ENCODE measurements at regions not wholly inside any gene's neighbourhood (a gene's known extent, or its start where the extent isn't known, plus 50 kb on each side); places are given as distances from the start of the nearest gene placed in this dataset.

GRCh38 chr2:12641441-12641840 is 75.3 kb upstream of the TRIB2 start:
- Histone ChIP-seq H3K4me1 (ENCODE audit: control insufficient read depth in 1 of 2, insufficient read depth in 2 of 2, low read length in 2 of 2) (no peaks in the 10 kb centered on the region), H3K79me2 (ENCODE audit: insufficient read depth, low read length) (no peaks in the 10 kb centered on the region), H3K9me2 (ENCODE audit: insufficient read depth) (no peaks in the 10 kb centered on the region; the same call in 1 of the 2 replicates), H3K27ac (ENCODE audit: low read depth, low read length) (no peak overlapping the region), H3K9ac (ENCODE audit: low read length) (no peak overlapping the region), H3K27me3 (ENCODE audit: insufficient read depth, low read length) (no peaks in the 10 kb centered on the region), H3K4me3 (replicated peaks in 1 of 2; ENCODE audit: low read depth in 1 of 2, low read length in 2 of 2) (no peak overlapping the region), H2AFZ (ENCODE audit: low read depth, low read length, poor library complexity, severe bottlenecking) (no peak overlapping the region), H4K20me1 (ENCODE audit: insufficient read depth) (no peaks in the 10 kb centered on the region), H3K36me3 (ENCODE audit: control insufficient read depth in 1 of 2, insufficient read depth in 2 of 2, low read length in 2 of 2) (no peaks in the 10 kb centered on the region), H3K9me3 (ENCODE audit: control insufficient read depth in 1 of 2, insufficient read depth in 1 of 2, low read depth in 1 of 2, low read length in 2 of 2) (no peaks in the 10 kb centered on the region), H3K4me2 (ENCODE audit: low read length) (no peak overlapping the region)
- DNase-seq (ENCODE audit: low read depth, low spot score) (no peak), ATAC-seq (no peak)
- CTCF ChIA-PET = no interaction called here
- intact Hi-C loops (cut with micrococcal nuclease) = no loop called here
- POLR2A ChIA-PET = no interaction called here
- TF ChIP-seq ZFX (IDR thresholded peaks at IDR 0.05) (no peak), SP1 (IDR thresholded peaks at IDR 0.05; ENCODE audit: low read depth) (no peak), JUND (IDR thresholded peaks at IDR 0.05) (no peak), EZH2 (IDR thresholded peaks at IDR 0.05) (no peak), ZNF274 (IDR thresholded peaks at IDR 0.05; ENCODE audit: low read depth, low read length) (no peak), POLR2AphosphoS5 (IDR thresholded peaks at IDR 0.05; ENCODE audit: low read depth, low read length) (no peak), CTCF (IDR thresholded peaks at IDR 0.05 in 2 of 3, conservative IDR thresholded peaks at IDR 0.05 in 1 of 3; ENCODE audit: borderline replicate concordance in 1 of 3, insufficient read depth in 1 of 3, low read depth in 2 of 3, low read length in 2 of 3) (no peak), SRF (IDR thresholded peaks at IDR 0.05; ENCODE audit: low read depth) (no peak)
- TF ChIP-seq, protein P1, sequence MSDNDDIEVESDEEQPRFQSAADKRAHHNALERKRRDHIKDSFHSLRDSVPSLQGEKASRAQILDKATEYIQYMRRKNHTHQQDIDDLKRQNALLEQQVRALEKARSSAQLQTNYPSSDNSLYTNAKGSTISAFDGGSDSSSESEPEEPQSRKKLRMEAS (IDR thresholded peaks at IDR 0.05) = no peak
- no TSS peak for BruUV-seq (replicated peaks)
- RAD21 ChIA-PET (ENCODE audit: low non-redundant PET in 1 of 2, low total read pairs in 2 of 2, uncharacterized antibody in 2 of 2, unreplicated experiment in 2 of 2) = no interaction called here

DNA sequence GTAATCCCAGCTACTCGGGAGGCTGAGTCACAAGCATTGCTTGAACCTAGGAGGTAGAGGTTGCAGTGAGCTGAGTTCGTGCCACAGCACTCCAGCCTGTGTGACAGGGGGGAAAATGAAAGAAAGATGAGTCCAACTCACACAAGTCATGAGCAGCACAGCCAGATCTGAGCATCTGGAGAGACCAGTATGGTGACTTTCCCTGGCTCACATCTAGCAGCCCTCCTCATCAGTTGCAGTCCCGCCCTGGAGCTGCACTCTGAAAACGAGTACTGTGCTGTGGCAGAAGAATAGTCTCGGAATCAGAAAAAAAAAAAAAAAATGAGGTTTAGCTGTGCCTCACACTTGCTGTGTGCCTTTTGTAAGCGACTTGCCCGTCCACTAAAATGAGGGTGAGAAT is 74.4 kb upstream of the TRIB2 start:
- ATAC-seq = no peak
- Histone ChIP-seq H3K36me3 (ENCODE audit: control insufficient read depth in 1 of 2, insufficient read depth in 2 of 2, low read length in 2 of 2) (no peaks in the 10 kb centered on the region), H2AFZ (ENCODE audit: low read depth, low read length, poor library complexity, severe bottlenecking) (no peak overlapping the region), H3K79me2 (ENCODE audit: insufficient read depth, low read length) (no peaks in the 10 kb centered on the region), H3K4me2 (ENCODE audit: low read length) (no peak overlapping the region), H3K27me3 (ENCODE audit: insufficient read depth, low read length) (no peaks in the 10 kb centered on the region), H4K20me1 (ENCODE audit: insufficient read depth) (no peaks in the 10 kb centered on the region), H3K9me2 (ENCODE audit: insufficient read depth) (no peaks in the 10 kb centered on the region; the same call in 1 of the 2 replicates), H3K27ac (ENCODE audit: low read depth, low read length) (no peak overlapping the region), H3K9ac (ENCODE audit: low read length) (no peak overlapping the region), H3K4me3 (replicated peaks in 1 of 2; ENCODE audit: low read depth in 1 of 2, low read length in 2 of 2) (no peak overlapping the region), H3K4me1 (ENCODE audit: control insufficient read depth in 1 of 2, insufficient read depth in 2 of 2, low read length in 2 of 2) (no peaks in the 10 kb centered on the region), H3K9me3 (ENCODE audit: control insufficient read depth in 1 of 2, insufficient read depth in 1 of 2, low read depth in 1 of 2, low read length in 2 of 2) (no peaks in the 10 kb centered on the region)
- RAD21 ChIA-PET (ENCODE audit: low non-redundant PET in 1 of 2, low total read pairs in 2 of 2, uncharacterized antibody in 2 of 2, unreplicated experiment in 2 of 2) = no interaction called here
- CTCF ChIA-PET = no interaction called here
- no peak for DNase-seq (ENCODE audit: low read depth, low spot score)
- no peak for TF ChIP-seq ELF1 (IDR thresholded peaks at IDR 0.05; ENCODE audit: borderline replicate concordance, low read depth)
- no peak for TF ChIP-seq YY1 (IDR thresholded peaks at IDR 0.05; ENCODE audit: extremely low read depth, insufficient replicate concordance, low read depth, low read length)
- TF ChIP-seq SRF (IDR thresholded peaks at IDR 0.05; ENCODE audit: low read depth) = no peak
- no peak for TF ChIP-seq POLR2A (IDR thresholded peaks at IDR 0.05; ENCODE audit: borderline replicate concordance, extremely low read depth, insufficient read depth, insufficient read length)
- TF ChIP-seq RAD21 (IDR thresholded peaks at IDR 0.05; ENCODE audit: low read depth) = no peak
- no peak for TF ChIP-seq ZFX (IDR thresholded peaks at IDR 0.05)
- TF ChIP-seq, protein P2, sequence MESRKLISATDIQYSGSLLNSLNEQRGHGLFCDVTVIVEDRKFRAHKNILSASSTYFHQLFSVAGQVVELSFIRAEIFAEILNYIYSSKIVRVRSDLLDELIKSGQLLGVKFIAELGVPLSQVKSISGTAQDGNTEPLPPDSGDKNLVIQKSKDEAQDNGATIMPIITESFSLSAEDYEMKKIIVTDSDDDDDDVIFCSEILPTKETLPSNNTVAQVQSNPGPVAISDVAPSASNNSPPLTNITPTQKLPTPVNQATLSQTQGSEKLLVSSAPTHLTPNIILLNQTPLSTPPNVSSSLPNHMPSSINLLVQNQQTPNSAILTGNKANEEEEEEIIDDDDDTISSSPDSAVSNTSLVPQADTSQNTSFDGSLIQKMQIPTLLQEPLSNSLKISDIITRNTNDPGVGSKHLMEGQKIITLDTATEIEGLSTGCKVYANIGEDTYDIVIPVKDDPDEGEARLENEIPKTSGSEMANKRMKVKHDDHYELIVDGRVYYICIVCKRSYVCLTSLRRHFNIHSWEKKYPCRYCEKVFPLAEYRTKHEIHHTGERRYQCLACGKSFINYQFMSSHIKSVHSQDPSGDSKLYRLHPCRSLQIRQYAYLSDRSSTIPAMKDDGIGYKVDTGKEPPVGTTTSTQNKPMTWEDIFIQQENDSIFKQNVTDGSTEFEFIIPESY (IDR thresholded peaks at IDR 0.05; ENCODE audit: extremely low read depth, insufficient replicate concordance, low read length) = no peak
- TF ChIP-seq EGR1 (IDR thresholded peaks at IDR 0.05; ENCODE audit: low read depth) = no peak
- TF ChIP-seq ATF3 (IDR thresholded peaks at IDR 0.05) = no peak
- TF ChIP-seq FOSL1 (IDR thresholded peaks at IDR 0.05; ENCODE audit: low read depth) = no peak
- POLR2A ChIA-PET = no interaction called here
- intact Hi-C loops (cut with micrococcal nuclease) = no loop called here
- BruUV-seq (replicated peaks) = no TSS peak
